HG03558 (cell line): ENCODE measurements at regions not wholly inside any gene's neighbourhood (a gene's known extent, or its start where the extent isn't known, plus 50 kb on each side); places are given as distances from the start of the nearest gene placed in this dataset.
A peak's percentile ranks its signal among the peaks of the same experiment; 100 is the strongest.

Experiments
- ATAC-seq: cut with Tn5 transposase; IDR thresholded peaks from one replicate; pipeline ENCODE4 v1.9.1; 2021; ENCODE audit warnings: moderate number of reproducible peaks; ENCODE audit not compliant: unreplicated experiment; ENCODE audit errors: extremely low read depth

GRCh38 chr4:35690271-35690670, 554.0 kb downstream of the ARAP2 start:
- ATAC-seq = no peak

- no peak for ATAC-seq
These were observed 549.3 kb downstream of the ARAP2 start for GRCh38 chr4:35695003-35695402.

DNA sequence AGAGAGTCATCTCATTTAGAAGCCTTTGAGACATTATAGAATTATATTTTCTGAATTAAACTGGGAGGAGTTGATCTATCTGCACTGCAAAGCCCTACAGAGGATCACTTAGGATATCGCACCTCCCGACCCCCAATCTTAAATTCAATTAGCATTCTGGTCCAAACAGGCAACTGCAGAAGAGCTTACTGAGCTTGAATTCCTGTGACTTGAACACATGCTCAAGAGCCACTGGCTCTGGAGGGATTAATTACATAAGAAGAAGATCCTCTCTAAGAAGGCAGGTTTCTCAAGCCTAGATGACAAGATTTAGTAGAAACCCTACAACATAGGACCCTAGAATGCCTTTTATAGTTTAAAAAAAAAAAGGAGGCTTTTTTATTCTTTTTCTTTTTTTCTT, 548.9 kb downstream of the ARAP2 start:
- no peak for ATAC-seq

- ATAC-seq = peak; percentile 68
These were observed 547.0 kb downstream of the ARAP2 start for GRCh38 chr4:35697210-35697736.

GRCh38 chr4:35700663-35701062, 543.7 kb downstream of the ARAP2 start:
- no peak for ATAC-seq

GRCh38 chr4:35709080-35709479, 535.2 kb downstream of the ARAP2 start:
- no peak for ATAC-seq

- no peak for ATAC-seq
These were observed 534.0 kb downstream of the ARAP2 start for GRCh38 chr4:35710343-35710742.

GRCh38 chr4:35711127-35711526, 533.2 kb downstream of the ARAP2 start:
- no peak for ATAC-seq

GRCh38 chr4:35723973-35724372, 520.3 kb downstream of the ARAP2 start:
- ATAC-seq = no peak

DNA sequence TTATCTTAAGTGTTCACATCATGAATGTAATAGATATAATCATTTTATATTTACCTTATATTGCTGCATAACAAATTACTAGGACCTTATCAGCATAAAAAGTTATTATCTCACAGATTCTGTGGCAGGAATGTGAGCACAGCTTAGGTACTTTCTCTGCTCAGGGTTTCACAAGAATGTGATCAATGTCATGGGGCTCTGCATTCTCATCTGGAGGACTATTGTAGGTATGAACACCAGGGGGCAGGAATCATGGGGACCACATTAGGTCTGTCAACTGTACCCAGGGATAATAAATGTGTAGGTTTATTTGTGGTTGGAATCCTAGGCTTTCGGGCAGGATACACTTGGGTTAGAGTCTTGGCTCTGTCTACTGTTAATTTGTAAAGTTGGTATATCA, 519.2 kb downstream of the ARAP2 start:
- no peak for ATAC-seq

GRCh38 chr4:35730414-35730813, 513.9 kb downstream of the ARAP2 start:
- ATAC-seq = no peak

- ATAC-seq = peak; percentile 65
These were observed 509.8 kb downstream of the ARAP2 start for GRCh38 chr4:35734381-35735098.

GRCh38 chr4:35739308-35739707, 505.0 kb downstream of the ARAP2 start:
- no peak for ATAC-seq

GRCh38 chr4:35754047-35754446, 490.3 kb downstream of the ARAP2 start:
- no peak for ATAC-seq

GRCh38 chr4:35757836-35758235, 486.5 kb downstream of the ARAP2 start:
- no peak for ATAC-seq

DNA sequence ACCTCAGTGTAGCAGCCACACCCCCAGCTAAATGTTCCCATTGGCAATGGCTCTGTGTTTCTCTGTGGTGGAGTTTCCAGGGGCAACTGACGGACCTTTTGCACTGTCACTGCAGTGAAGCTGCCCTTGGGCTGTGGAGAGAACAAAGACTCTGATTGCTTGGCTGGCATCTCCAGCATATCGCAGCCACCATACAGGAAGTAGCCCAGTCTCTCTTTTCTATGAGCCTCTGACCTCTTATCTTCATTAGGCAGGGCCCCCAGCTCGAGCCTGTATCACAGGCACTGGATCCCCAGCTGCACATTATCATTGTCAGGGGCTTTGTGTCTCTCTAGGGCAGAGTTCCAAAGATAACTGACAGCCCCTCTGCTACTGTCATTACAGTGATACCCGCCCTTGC, 483.5 kb downstream of the ARAP2 start:
- ATAC-seq = no peak

DNA sequence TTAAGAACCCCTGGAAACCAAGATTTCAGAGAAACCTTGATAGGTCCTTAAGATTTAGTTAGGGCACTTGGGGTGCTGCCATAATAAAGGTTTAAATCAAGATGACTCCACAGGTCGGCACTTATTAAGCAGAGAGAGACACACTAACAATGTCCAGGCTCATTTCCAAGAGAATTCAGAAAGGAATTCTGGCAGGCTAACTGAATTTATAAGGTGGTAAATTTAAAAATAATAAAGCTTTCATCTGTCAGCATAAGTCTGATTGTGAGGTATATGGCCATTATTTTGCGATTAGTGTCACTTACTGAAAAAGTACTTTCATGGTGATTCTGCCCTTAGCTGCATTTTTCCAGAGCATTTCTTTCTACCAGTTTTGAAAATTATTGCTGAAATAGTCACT, 472.7 kb downstream of the ARAP2 start:
- ATAC-seq = no peak

DNA sequence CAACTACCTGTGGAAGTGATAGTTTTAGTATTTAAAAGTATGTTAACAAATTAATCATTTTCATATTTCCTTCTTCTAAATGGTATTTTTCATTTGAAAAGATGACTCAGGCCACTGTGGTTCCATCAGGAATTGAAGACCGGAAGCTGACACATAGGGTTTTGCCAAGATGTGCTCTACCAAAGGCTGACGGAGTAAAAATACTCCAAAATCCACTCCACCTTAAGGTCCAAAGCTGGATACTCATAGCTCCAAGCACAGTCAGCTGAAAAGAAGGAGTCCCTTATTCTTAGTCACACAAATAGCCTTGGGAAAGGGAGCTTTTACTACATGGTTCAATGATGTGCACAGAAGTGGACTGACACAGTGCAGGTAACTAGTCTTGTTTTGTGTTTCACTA, 472.0 kb downstream of the ARAP2 start:
- ATAC-seq = no peak

- no peak for ATAC-seq
These were observed 454.3 kb downstream of the ARAP2 start for GRCh38 chr4:35789899-35790574.

GRCh38 chr4:35793045-35793722, 451.1 kb downstream of the ARAP2 start:
- no peak for ATAC-seq

GRCh38 chr4:35793766-35794165, 450.5 kb downstream of the ARAP2 start:
- no peak for ATAC-seq
